GM18499 (cell line): ENCODE measurements at regions not wholly inside any gene's neighbourhood (a gene's known extent, or its start where the extent isn't known, plus 50 kb on each side); places are given as distances from the start of the nearest gene placed in this dataset.
"Not testable (repeated sequence)": the region's sequence is repeated elsewhere in the genome, so short reads cannot be mapped to it uniquely, and the experiment has no call there.

Experiments
- ATAC-seq: cut with Tn5 transposase; IDR thresholded peaks from one replicate; pipeline ENCODE4 v1.9.1; 2021; ENCODE audit warnings: moderate number of reproducible peaks; ENCODE audit not compliant: insufficient read depth, unreplicated experiment

GRCh38 chr21:22356663-22357062 is 1358.5 kb downstream of the NCAM2 start:
- ATAC-seq: no peak

GRCh38 chr21:22359599-22359998 is 1361.4 kb downstream of the NCAM2 start:
- ATAC-seq: not testable (repeated sequence)

DNA sequence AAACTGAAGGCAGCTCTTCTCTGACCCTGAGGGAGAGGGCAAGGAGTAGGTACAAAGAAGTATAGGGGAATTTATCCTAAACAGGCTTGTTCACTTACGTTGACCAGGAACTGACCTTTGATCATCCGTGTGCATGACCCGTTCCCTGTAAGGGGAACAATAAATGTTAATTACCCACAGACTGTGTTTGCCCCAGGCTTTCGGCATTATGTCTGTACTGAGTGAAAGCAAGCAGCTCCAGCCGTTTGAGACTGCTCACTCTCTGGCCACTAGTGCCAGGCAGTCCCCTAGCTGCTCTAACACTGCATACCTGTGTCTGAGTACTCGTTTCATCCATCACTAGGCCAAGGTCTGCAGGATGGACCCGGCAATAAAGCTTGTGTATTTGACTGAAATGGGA is 1365.3 kb downstream of the NCAM2 start:
- no peak for ATAC-seq

GRCh38 chr21:22364163-22364562 is 1366.0 kb downstream of the NCAM2 start:
- no peak for ATAC-seq

DNA sequence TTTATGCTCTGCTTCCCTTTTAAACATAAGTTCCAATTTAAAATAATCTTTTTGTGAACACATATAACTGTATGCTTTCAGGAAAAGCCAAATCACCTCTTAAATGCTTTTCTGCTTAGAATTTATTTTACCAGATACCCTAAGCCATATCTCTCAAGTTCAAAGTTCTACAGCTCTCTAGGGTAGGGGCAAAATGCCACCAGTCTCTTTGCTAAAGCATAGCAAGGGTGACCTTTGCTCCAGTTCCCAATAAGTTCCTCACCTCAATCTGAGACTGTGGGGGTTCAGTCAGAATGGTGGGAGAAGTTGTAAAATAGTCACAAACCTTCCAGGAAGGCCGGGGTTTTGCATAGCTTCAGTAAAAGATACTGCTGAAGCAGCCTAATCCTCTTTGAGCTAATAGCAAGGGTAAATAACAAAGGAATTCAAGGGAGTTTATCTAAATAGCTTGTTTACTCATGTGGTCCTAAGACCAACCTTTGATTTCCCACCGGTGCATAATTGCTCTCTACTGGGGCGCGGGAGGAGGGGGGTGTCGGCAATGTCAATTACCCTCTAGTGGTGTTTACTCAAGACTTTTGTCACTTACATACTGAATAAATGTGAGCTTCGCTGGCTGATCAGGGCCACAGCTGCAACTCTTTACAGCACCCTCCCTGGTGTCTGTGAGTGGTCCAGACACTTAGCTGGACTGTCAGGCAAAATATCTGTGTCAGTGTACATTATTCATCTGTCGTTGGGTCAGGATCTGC is 1376.2 kb downstream of the NCAM2 start:
- ATAC-seq: no peak

DNA sequence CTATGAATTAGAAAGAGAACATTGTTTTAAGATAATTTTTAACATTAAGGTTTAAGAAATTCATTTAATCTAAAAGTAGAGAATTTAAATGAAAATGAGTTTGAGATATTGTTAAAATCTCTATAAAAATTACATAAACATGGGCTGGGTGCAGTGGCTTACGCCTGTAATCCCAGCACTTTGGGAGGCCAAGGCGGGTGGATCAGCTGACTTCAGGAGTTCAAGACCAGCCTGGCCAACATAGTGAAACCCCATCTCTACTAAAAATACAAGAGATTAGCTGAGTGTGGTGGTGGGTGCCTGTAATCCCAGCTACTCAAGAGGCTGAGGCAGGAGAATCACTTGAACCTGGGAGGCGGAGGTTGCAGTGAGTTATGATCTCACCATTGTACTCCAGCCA is 1379.6 kb downstream of the NCAM2 start:
- not testable (repeated sequence) for ATAC-seq

GRCh38 chr21:22393324-22393723 is 1395.1 kb downstream of the NCAM2 start:
- ATAC-seq: no peak

GRCh38 chr21:22395965-22396364 is 1397.8 kb downstream of the NCAM2 start:
- no peak for ATAC-seq

GRCh38 chr21:22399681-22400514 is 1401.7 kb downstream of the NCAM2 start:
- ATAC-seq: no peak

DNA sequence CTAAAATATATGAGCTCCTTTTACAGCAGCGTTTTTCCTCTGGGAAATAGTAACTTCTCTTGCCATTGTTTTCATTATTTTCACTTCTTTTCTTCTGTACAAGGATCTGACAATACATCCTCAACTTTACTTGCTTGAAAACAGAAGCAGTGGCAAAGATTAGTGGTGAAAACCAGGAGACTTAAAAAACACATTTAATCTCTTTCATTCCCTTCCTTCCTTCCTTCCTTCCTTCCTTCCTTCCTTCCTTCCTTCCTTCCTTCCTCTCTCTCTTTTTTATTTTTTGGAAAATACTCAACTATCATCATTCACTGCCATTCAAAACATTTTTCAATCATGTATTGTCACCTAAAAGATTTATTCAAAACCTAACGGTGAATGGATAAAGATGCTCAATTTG is 1411.4 kb downstream of the NCAM2 start:
- ATAC-seq: no peak

GRCh38 chr21:22416555-22416954 is 1418.3 kb downstream of the NCAM2 start:
- no peak for ATAC-seq

DNA sequence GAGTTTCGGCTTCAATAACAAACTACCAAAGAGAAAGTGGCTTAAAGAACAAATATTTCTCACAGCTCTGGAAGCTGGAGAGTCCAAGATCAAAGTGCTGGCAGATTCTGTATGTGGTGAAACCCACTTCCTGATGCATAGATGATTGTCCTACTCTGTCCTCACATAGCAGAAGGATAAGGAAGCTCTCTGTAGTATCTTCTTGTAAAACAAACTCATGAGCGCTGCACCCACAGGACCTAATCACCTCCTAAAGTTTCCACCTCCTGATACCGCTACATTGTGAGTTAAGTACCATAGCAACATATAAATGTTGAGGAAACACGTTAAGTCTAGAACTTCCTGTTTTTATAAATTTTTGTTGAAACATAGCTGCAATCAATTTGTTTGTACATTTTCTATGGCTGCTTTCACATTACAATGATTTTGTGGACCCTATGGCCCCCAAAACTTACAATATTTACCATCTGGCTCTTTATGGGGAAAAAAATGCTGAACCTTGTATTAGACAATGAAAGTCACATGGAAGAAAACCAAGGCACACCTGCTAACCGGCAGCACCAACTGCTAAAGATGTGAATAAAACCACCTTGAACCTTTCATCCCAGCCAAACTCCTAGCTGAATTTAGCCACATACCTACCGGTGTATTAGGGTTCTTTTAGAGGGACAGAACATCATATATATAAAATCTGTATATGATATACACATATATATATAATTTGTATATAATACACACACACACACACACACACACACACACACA is 1423.4 kb downstream of the NCAM2 start:
- no peak for ATAC-seq

DNA sequence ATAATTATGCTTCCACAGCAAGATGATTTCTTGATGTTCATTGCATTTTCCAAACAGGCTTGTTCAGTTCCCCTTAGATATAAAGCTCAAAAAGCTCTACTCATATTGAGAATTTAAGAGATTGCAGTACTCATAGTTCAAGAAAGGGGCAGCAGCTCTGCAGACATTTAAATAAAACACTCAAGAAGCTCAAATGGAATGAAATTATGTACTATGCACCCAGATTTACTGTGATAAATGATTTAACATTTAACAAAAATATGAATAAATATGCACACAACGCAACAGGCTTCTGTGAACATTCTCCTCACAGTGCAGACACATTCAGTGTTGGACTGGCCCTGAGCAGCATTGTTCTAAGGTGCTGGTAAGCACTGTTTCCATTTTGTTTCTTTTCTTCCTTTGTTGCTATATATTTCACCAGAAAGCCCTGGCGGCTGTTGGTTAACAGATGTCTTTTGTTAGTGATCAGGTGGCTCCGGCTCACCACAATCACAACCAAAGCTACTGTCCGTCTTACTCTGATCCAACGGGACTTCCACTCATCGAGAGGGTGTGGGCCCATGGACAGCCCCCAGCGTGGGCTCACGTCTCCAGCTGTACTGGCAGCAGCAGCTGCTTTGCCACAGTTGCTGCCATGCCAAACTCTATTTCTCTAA is 1440.3 kb downstream of the NCAM2 start:
- ATAC-seq: no peak

DNA sequence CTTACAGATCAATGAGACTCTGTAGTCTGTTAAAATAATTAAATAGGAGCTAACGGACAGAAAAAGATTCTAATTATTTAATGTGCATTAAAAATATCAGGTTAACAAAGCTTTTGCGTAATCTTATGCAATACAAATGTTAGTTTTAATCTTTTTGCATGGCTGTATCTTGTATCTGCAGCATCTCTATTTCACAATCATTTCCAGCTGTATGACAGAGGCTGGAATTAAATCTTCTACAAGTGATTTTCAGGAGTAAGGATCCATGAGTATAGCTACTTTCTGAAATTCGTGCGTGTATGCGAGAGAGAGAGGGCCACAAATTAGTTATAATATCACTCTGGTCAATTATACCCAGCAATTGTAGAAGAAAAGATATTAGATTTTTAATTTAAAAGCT is 1446.8 kb downstream of the NCAM2 start:
- no peak for ATAC-seq

- ATAC-seq: no peak
Measured at GRCh38 chr21:22450507-22450906, 1452.3 kb downstream of the NCAM2 start.

GRCh38 chr21:22456241-22456640 is 1458.0 kb downstream of the NCAM2 start:
- ATAC-seq: no peak

- ATAC-seq: no peak
Measured at GRCh38 chr21:22468893-22469292, 1470.7 kb downstream of the NCAM2 start.

DNA sequence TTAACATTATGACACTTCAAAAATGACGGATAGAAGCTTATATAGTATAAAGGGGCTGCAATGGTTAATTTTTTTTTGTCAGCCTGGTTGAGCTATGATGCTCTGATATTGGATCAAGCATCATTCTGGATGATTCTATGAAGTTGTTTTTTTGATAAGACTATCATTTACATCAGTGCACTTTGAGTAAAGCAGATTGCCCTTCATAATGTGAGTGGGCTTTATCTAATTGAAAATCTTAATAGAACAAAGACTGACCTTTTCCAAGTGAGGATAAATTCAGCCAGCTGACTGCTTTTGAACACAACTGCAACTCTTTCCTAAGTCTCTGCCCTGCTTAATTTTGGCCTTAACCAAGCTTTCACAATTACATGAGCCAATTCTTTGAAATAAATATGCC is 1476.2 kb downstream of the NCAM2 start:
- ATAC-seq: no peak

DNA sequence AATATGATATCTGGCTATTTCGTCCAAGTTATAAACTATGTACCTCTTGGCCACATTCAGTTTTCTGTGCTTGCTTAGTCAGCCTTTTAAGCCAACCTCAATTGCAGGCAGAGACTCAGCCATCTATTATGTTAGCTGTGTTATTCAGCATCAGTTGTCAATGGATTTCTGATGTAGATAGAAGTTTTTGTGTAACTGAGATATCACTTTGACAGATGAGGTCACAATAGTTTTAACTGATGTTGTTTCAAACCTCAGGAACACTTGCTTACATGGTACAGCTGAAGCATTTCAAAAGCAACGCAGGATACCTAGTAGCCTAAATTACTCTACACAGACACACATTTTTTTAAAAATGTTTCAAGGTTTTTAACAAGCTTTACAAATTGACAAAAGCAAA is 1478.0 kb downstream of the NCAM2 start:
- no peak for ATAC-seq
